ENCODE measurements at regions not wholly inside any gene's neighbourhood (a gene's known extent, or its start where the extent isn't known, plus 50 kb on each side); places are given as distances from the start of the nearest gene placed in this dataset.
"Not testable (repeated sequence)": the region's sequence is repeated elsewhere in the genome, so short reads cannot be mapped to it uniquely, and the experiment has no call there.

DNA sequence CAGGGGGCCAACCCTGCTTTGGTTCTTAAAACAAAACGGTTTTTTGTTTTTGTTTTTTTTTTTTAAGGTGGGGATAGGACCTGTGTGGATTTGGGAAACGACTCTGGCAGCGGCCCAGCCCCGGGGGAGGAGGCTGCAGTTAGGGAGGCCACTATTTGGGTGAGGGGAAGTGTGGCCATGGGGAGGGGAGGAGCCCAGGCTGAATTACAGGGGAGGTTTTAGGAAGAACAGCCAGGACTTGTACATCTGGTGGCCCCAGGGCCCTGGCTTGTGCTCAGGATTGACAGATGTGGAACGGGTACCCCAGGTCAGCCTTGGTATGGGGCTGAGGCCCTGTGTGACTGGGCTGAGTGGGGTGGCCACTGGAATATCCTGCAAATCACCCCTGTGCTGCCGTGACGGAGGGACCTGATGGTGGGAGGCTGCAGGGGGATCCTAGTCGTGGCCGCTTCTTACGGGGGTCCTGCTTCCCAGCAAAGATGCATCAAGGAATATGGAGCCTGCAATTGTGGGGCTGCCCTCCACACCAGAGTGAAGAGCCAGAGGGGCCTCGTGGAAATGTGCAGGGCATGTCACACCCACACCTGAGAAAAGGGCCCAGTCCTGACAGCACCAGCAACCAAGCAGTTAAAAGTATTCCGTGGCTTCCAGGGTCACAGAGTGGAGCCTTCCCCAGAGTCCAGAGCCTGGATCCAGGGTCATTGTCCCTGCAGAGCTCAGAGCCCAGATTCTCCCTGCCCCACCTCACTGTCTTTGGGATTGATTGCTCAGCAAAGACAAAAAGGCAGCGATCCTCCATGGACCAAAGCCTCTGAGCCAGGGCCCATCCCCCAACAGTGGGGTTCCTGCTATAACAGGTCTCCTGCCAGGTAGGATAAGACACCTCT is 55.2 kb upstream of the WNT7B start:
- 53 to 59% (median 55%) methylated on average over 13 of the region's 13 CpGs for WGBS, 3 donors
- TF ChIP-seq EP300 (IDR thresholded peaks at IDR 0.05) (no peak), CTCF (IDR thresholded peaks at IDR 0.05) (no peak), POLR2A (IDR thresholded peaks at IDR 0.05) (no peak)
- Histone ChIP-seq H3K27me3 (no peaks in the 10 kb centered on the region), H3K36me3 (no peaks in the 10 kb centered on the region), H3K27ac (peak overlapping the region; percentile 30 to 62), H3K4me1 (ENCODE audit: insufficient read depth) (peaks cover 7% of the 10 kb centered on the region), H3K4me3 (no peak overlapping the region), H3K9me3 (no peaks in the 10 kb centered on the region)
- intact Hi-C loops (cut with DNase I) = no loop called here
- DNase-seq = peak in 4 of 5 donors; percentile 45 to 49 (median 46)

DNA sequence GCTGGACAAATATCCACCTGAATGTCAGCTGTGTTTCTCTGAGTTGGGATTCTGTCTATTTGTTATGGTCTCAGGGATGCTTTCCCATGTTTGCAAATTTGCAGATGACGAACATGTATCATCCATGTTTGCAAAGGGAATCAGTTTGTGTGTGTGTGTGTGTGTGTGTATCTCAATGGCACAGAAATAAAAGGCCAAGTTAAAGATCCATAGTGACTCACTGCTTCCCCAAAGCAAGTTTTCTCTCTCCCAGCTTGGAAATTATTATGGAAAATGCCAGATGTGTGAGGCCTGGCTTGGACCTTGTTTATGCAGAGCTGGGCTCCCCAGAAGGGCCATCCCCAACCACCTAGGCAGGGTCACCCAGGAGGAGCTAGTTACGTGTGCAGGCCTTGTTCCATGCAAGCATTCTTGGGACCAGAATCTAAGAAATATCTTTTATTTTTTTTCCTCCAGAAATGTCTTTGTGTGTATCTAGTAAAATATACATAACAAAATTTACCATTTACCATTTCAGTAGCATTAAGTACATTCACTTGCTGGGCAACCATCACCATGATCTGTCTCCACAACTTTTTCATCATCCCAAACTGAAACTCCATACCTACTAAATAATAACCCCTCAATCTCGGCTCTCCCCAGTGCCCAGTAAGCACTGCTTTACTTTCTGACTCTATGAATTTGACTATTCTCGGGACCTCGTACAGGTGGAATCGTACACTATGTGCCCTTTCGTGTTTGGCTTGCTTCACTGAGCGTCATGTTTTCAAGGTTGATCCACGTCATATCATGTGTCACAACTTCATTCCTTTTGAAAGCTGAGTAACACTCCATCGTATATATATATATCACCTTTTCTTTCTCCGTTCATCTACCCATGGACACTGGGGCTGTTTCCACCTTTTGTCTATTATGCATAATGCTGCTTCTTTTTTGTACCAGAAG is 56.6 kb upstream of the WNT7B start:
- TF ChIP-seq CTCF (IDR thresholded peaks at IDR 0.05) = no peak
- TF ChIP-seq EP300 (IDR thresholded peaks at IDR 0.05) = no peak
- no peak for TF ChIP-seq POLR2A (IDR thresholded peaks at IDR 0.05)
- no peaks in the 10 kb centered on the region for H3K27me3 ChIP-seq
- intact Hi-C loops (cut with DNase I) = no loop called here
- H3K4me3 ChIP-seq = no peak overlapping the region
- H3K4me1 ChIP-seq (ENCODE audit: insufficient read depth) = peaks cover 9% of the 10 kb centered on the region
- peak overlapping the region in 1 of 2 donors; percentile 62 for H3K27ac ChIP-seq
- DNase-seq = peak in 3 of 5 donors; percentile 31 to 47 (median 38)
- no peaks in the 10 kb centered on the region for H3K36me3 ChIP-seq
- WGBS, 3 donors = 83 to 84% (median 84%) methylated on average over 11 of the region's 11 CpGs
- no peaks in the 10 kb centered on the region for H3K9me3 ChIP-seq

DNA sequence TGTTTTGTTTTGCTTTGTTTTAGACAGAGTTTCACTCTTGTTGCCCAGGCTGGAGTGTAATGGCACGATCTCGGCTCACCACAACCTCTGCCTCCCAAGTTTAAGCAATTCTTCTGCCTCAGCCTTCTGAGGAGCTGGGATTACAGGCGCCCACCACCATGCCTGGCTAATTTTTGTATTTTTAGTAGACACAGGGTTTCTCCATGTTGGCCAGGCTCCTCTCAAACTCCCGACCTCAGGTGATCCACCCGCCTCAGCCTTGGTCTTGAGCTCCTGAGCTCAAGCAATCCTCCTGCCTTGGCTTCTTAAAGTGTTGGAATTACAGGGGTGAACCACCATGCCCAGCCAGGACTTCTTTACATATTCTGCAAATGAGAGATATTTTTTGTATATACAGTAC is 57.5 kb upstream of the WNT7B start:
- H3K4me3 ChIP-seq; H3K36me3 ChIP-seq; H3K4me1 ChIP-seq (ENCODE audit: insufficient read depth); intact Hi-C loops (cut with DNase I); H3K9me3 ChIP-seq; H3K27me3 ChIP-seq: not testable (repeated sequence)
- 79 to 84% (median 81%) methylated on average over 5 of the region's 5 CpGs for WGBS, 3 donors
- DNase-seq = peak in 4 of 5 donors; percentile 12 to 38 (median 34)
- H3K27ac ChIP-seq = peak overlapping the region in 1 of 2 donors; percentile 47

GRCh38 chr22:46035380-46035741 is 58.4 kb upstream of the WNT7B start:
- intact Hi-C loops (cut with DNase I) = no loop called here
- no peaks in the 10 kb centered on the region for H3K9me3 ChIP-seq
- peak overlapping the region in 1 of 2 donors; percentile 41 for H3K27ac ChIP-seq
- no peaks in the 10 kb centered on the region for H3K36me3 ChIP-seq
- WGBS, 3 donors = 1 to 4% (median 2%) methylated on average over 16 of the region's 16 CpGs
- no peak for DNase-seq
- no peak for TF ChIP-seq POLR2A (IDR thresholded peaks at IDR 0.05)
- no peak for TF ChIP-seq CTCF (IDR thresholded peaks at IDR 0.05)
- TF ChIP-seq EP300 (IDR thresholded peaks at IDR 0.05) = no peak
- peaks cover 10% of the 10 kb centered on the region for H3K4me1 ChIP-seq (ENCODE audit: insufficient read depth)
- no peaks in the 10 kb centered on the region for H3K27me3 ChIP-seq
- peak overlapping the region; percentile 34 for H3K4me3 ChIP-seq

Data from ovary (tissue), 7 donors.